HT-29 (cell line): ENCODE measurements at regions not wholly inside any gene's neighbourhood (a gene's known extent, or its start where the extent isn't known, plus 50 kb on each side); places are given as distances from the start of the nearest gene placed in this dataset.

ENCODE experiments used
- DNase-seq: peaks from one replicate; pipeline ENCODE4 v3.0.0-alpha.2; 2015; ENCODE audit warnings: low spot score

DNA sequence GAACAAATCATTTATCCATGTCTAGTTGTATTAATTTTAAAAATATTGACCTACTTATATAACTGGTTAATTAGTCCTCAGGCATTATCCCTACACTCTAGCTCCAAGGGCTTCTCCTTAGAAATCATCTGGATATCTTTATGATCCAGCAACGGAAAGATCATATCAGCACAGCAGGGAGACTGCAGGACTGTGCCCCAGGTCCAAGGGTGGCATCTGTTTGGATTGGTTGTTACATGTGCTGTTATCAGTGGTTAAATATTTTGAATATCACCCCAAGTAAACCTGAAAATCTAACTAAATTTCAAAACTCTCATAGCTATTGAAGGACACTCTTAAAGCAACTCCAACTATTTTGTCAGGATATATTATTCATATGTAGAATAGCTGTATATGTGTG is 556.2 kb upstream of the ZEB2 start:
- no peak for DNase-seq

DNA sequence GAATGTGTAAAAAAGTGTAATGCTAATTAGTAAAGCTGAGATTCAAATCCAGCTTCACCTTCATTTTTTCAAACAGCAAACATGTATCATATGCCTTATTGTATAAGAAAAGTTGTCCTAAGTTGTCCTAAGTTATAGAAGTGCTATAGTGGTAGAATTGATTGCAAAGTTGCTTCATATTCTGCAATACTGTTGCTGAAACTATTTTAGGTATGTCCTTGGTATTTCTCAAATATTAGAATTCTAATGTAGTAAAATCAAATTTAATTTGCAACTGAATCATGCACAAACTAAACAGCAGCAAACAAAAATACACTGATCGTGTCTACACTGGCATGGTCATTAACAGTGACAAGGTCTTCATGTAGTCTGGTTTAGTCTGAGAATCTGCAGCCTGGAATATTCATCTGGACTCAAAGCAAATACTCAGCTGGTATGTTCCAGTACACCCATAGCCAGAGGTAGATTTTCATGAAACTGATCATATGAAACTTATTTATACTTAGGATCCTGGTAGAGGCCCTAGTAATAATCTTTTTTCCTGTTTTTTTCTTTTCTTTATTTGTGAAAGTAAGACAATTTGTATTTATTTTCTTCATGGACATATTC is 555.6 kb upstream of the ZEB2 start:
- DNase-seq, result no peak

DNA sequence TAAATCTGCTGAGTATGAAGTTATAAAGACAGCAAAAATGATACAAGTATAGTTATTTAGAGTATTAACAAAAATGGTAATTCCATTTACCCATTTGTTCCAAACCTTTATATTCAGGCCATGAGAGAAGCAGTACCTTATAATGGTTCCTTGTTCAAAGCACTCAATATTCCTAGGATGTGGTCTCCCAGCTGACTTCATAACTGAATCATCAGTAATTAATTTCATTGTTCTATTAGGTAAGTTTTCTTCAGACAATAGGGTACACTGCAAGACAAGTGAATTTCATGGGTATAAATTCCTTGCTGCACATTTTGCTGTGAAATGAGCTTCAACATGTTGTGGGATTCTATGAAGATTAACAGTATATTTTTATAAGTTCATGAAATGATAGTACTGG is 550.8 kb upstream of the ZEB2 start:
- no peak for DNase-seq

DNA sequence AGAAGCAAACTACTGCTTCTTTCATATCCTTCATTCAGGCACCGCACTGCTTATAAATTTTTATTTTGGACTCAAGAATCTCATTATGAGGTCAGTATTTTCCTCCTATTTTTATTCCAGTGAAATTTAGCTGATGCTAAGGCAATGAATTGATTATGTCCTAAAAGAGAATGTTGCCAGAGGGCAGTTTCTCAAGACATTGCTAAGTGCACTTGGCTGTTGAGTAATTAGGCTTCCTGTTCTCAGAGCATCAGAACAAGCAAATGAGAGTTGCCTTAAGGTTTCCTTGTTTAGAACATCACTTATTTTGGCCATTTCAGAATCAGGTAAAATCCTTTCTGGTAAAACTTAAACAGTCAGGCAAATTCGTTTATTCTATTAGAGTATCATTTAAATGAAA is 548.6 kb upstream of the ZEB2 start:
- no peak for DNase-seq

DNA sequence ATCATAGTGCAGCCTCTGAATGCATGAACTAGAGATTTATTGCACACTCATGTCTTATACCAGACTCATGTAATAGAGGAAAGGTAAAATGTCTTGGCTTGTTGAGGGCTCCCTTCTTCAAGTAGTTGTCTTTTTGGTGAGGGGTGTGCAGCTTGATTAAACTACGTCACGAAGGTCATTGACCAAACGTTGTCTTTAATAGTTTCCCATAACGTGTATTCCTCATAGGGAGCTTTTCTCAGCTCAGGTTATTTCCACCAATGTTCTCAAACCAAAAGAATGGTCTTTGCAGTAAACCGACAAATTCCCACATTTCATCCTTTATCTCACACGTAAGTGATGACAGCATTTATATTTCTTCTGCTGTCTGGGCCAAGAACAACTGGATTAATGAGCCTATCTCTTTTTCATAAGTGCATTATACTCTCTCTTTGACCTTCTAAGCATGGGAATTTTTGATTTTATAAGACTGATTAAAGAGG is 547.7 kb upstream of the ZEB2 start:
- DNase-seq, result no peak

DNA sequence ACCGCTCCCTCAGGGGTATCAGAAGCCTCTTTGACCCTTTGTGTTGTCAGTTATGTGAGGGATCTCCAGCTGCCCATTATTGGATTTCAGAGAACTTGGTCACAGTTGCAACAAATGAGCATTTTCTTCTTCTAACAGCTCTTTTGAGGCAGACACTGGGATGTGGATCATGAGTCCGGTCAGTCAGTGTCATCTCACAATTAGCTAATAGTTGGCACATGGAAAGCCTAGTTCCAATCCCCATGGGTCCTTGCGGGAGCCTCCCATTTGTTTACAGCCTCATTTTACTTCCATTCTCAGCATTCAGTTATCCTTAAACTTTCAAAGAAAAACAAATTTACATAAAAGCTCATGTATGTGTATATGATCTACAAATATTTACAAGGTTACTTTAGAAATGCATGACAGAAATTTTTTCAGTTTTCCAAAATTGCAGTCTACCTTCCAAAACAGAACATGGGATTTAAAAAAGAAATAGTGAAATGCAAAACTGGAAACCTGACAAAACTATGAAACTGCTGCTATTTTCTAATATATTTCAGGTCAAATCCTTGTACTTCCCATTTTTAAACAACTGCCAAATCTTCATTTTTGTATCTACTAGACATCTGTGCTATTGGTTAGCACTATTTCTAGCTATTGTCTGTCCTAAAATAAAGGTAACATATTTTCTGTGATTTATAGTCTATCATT is 547.1 kb upstream of the ZEB2 start:
- DNase-seq, result no peak

DNA sequence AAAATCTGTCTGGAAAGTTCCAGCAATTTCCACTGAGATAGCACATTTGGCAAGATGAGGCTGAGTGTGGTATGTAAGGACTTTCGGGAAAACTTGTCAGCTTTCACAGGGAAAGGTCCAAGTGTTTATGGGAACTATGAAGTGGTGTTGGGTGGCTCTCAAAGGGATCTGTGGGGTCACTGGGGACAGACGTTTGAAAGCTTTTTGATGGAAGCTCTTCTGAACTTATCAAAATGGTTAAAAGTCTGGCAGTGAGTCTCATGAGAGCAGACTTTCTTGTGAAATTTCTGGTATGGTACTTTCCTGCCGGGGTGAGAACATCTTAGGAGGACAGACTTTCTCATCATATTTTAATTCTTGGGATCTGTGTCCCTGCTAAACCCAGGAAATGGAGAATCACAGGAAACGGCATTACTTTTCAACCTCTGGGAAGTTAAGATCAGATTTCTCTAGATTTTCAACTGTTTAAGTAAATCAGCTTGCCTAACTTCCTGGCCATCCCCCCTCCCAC is 546.3 kb upstream of the ZEB2 start:
- no peak for DNase-seq

DNA sequence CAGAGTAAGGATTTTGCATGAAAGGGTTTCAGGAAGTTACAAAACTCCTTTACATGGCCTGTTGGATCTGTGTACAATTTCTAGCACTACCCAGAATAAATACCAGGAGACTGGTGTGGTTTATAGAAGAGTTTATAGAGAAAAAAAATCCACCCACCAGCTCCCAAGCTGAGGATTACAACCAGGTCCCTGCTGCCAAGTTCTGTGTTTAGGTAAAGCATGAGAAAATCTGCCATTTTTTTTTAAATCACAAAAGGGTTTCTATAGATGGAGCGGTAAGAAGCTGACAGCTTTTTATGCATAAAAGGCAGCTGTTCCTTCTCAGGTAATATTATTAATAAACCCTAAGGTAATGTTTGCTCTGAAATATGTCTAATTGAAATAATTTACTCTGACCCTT is 545.4 kb upstream of the ZEB2 start:
- DNase-seq, result no peak

DNA sequence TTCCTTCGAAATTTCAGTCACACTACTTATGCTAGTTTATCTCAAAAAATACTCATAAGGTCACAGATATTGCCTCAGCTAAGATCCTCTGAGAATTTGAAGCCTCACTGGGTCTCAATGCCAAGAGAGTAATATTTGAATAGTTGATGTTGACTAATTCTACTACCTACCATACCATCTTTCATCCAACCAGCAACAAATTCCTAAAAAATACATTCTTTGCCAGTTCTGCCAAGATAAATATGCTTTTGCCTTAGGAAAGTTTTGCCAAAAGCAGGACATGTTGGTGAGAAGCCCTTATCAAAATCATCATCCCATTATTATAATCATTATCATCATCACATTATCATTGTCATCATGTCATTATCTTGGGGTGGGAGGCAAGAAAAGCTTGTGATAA is 544.6 kb upstream of the ZEB2 start:
- no peak for DNase-seq

DNA sequence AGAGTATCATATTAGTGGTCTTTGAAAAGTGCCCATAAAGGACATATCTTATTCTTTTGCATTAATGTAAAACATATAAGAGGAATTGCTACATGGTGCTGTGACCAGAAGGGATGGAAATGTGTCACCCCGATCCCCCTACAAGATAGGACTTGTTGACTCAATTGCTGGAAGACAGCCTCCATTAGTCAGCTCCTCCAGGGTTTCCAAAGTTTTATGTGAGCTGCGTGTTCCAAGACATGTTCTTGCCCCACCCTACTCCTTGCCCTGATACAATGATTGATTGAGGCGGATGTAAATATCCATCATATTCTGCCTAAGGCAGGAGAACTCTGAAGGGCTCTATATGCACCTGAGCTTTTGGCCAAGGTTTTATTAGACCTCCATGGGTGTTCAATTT is 541.0 kb upstream of the ZEB2 start:
- DNase-seq, result no peak

DNA sequence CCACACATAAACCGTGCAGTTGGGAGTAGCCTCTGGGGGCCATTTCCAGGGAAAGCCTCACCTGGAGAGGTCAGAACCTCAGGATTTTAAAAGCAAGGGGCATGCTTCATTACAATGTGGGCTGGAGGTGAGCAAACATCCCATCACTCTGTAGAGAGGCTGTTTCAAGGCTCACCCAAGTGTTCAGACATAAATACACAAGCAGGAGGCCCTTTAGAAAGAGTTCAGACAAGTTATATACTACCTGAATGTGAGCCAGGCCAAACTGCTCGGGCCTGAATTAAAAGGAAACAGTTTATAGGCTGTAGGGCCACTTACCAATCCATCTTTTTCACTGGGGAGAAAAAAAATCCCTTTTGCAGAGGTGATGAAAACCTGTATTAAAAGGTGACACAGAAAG is 540.0 kb upstream of the ZEB2 start:
- no peak for DNase-seq

DNA sequence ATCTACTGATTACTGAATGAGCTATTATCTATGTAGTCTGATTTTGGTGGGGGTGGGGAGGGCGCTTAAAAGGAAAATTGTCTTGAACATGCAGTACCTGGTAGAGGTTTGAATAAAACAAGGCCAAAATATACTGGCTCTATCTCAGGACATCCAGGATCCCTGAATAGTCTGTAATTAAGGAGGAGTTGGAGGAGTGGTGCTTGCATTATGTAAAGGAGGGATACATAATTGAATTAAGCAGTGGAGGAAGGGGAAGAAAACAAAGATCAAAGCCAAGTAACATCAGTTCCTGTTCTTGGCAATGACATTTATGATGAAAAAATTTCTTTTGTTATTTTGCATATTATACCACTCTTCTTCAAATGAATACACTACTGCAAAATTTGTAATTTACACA is 539.4 kb upstream of the ZEB2 start:
- DNase-seq, result no peak

DNA sequence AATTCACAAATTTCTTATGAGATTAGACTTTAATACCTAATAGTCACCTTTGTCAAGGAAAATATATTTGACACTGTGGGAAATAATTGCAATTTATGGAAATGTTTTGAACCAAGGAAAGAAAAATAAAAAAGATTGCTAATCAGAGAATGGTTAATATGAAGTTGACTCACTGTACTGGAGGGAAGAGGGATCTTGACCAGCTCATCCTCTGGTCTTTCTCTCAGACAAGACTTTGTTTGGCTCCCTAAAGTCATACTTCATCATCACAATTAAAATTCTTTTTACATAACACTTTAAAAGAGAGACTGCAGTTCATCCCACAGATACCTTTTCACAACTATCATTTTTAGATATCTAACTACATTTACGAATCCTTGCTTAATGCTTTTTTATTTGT is 538.5 kb upstream of the ZEB2 start:
- DNase-seq, result no peak

DNA sequence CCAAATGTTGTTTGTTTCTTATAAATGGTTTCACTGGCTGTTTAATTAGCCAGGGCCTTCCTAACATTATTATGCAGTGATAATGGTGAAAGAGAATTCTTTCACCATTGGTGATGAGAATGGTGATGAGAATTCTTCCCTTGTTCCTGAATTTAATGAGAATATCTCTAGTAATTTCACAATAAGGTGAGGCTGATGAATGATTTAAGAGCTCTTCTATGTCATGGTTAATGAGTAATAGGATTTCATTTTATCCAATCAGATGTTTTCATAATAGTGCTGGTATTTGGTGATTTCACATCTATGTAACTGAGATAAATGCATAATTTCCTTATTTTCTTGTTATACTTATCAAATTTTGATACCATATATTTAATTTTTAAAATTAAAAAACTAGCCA is 535.7 kb upstream of the ZEB2 start:
- no peak for DNase-seq

DNA sequence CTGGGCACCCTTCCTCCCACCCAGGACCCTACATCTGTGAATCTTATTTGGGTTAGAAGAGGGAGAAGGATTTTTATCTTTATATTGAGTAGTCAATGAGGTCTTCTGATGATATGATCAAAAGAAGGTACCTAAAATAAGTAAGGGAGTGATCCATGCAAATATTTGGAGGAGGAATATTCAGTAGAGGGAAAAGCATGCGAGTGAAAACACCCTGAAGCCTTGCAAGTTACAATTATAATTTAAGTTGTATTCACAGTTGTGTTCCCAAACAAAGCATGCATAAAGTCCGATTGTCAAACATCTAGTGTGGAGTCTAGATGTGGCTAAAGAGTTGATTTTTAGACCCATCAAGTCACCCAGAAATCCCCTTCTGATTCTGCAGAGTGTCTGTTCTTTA is 530.2 kb upstream of the ZEB2 start:
- no peak for DNase-seq

DNA sequence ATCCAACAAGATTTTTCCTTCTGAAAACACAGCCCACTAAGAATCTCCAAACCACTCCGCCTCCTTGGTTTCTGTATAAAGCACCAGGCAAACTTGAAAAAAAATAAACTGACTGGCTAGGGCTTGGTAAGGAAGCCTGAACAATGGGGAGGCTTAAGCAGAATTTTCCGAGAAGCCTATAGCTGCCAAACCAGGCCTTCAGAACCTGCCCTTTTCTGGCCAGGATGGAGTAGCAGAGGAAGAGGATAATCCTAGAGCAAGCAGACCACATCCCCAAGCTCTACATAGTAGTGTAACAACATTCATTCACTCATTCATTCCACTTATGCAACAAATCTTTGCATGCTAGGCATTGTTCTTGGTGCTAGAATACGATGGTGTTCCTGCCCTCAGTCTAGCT is 529.6 kb upstream of the ZEB2 start:
- DNase-seq, result no peak

DNA sequence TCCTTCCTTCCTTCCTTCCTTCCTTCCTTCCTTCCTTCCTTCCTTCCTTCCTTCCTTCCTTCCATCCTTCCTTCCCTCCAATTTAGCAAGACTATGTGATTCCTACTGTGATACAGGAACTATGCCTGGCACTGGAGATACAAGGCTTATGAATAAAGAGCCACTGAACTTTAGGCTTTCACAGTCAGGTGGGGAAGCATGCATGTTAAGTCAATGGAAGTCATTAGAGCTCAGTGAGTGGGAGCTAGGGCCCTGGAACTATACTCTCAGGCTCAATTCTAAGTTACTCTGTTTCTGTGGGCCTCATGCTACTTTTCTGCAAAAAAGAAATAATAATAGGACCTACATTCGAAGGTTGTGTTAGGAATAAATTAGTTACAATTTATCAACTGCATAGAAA is 527.6 kb upstream of the ZEB2 start:
- DNase-seq, result no peak

DNA sequence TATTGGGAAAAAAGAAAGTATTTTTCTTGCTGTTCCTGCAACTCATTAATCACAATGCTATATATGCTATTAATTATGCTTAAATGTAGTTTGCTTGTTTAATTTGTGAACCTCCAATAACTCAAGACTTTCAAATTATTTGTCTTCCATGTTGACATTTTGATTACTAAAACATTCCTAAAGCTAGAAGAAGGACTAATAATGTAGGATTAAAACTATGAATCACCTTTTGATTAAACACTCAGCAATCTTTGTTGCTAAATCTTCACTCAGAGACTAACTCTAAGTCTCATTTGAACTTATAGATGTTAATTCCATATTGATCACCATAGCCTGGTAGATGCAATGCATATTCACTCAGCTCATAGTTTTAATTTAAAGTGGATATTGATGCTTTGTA is 524.6 kb upstream of the ZEB2 start:
- no peak for DNase-seq

DNA sequence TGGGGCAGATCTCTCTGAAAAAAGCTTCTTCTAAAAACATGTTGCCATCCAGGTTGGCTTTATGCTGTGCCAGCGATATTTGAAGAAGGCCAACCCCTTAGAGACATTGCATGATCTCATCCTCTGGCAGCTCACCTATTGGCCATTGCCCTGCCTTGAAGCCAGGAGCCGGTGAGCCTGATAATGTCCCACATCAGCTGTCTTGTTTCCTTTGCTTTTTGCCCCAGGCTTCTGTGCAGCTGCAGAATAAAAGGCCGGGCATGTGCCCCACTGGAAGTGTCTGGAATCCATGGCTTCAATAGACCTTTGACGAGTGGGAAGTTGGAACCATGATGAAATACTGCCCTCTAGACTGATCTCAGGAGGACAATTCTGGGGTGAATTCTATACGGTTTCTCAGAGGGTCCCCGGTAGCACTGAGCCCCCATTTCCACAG is 523.5 kb upstream of the ZEB2 start:
- no peak for DNase-seq

DNA sequence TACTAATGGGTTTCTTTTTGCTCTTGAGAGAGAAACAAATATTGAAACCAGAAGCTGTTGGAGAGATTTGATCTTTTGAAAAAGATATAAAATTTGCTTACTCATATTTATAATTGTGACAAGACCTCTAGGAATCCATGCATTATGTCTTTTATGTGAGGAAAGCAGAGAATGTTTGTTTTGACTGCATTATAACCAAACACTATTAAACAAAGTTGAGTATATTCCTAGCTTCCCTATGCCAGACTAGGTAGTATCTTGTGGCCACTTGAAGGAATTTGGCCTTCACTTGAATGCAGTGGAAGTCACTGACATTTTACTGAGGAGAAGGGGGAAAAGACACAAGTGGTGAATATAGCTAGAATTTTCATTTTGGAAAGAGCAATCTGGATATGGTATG is 521.8 kb upstream of the ZEB2 start:
- DNase-seq, result no peak

DNA sequence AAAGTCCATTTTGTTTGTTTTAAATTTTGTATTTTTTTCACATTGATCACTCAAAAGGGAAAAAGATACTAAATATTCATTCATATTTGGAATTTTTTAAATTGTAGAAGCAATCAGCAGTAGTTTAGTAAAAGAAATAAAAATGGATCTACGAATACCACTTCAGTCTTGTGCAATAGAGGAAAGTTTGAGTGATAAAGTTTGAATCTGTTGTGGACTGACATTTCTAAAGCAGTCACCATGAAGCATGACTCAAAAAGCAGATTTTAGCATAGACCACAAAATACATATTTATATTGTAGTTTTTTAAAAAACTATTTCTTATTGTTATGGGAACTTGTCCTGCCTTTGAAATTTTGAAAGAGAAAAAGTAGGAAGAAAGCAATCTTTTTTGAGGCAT is 520.5 kb upstream of the ZEB2 start:
- DNase-seq, result no peak

DNA sequence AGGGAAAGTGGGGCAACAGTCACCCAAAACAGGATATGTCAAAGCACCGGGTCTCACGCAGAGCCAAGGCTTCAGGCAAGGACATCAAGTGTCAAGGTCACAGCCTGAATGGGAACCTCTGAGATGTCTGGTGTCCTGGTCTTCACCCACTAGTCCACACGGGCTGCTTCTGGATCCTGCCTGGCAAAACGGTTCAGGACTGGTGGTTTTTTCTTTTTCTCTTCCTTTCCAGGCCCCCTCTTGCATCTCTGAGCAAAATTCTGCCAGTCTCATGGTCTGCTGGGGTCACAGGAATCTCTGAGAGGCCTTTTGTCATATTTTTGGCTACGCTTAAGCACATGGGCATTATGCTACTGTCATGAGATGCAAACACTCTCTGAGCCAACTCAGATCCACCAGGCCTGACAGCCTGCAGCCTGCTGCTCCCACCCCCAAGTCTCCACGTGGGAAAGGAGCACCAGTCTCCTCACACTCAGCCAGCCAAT is 518.2 kb upstream of the ZEB2 start:
- no peak for DNase-seq

DNA sequence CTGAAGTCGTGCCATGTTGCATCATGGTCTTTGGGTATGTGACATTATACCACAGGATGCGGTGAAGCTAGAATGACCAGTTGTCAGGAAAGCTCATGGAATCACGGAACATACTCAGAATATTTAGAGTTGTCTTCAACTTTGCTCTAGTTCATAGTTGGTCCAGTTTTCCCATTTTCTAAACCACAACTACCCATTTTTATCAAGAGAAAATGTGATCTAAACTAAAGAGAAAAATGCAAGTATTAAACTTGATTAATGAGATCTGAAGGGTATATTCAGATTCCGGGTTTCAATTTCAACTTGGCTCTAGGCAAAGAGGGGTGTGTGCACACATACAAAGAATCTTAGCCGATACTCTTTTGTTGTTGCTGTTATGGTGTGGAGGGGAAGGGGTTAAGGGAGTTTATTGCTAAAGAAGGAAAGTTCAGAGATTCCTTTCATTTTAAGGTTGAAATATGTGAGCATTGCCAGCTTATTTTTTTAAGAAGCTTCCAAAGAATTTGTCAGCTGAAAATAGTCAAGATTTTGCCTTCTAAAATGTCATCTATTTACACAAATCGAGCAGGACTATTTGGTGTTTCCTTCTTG is 516.6 kb upstream of the ZEB2 start:
- DNase-seq, result no peak
